Muscle layer of colon (tissue), 2 donors: ENCODE measurements at regions not wholly inside any gene's neighbourhood (a gene's known extent, or its start where the extent isn't known, plus 50 kb on each side); places are given as distances from the start of the nearest gene placed in this dataset.
"Not testable (repeated sequence)": the region's sequence is repeated elsewhere in the genome, so short reads cannot be mapped to it uniquely, and the experiment has no call there.

Experiments
- H3K27ac ChIP-seq: one replicate; pipeline ENCODE4 v1.7.0; 2013; ENCODE audit warnings: low read depth, mild to moderate bottlenecking, low read length, moderate library complexity
- H3K27me3 ChIP-seq, 2 donors: one replicate each; pipeline ENCODE4 v1.7.0; 2013; ENCODE audit warnings: low read length in 2 of 2, mild to moderate bottlenecking in 2 of 2; ENCODE audit not compliant: insufficient read depth in 2 of 2, control insufficient read depth in 1 of 2
- H3K36me3 ChIP-seq: one replicate; pipeline ENCODE4 v1.7.0; 2013; ENCODE audit warnings: mild to moderate bottlenecking, low read length; ENCODE audit not compliant: insufficient read depth
- H3K4me1 ChIP-seq: one replicate; pipeline ENCODE4 v1.7.0; 2013; ENCODE audit warnings: mild to moderate bottlenecking, low read length; ENCODE audit not compliant: insufficient read depth
- H3K4me3 ChIP-seq, 2 donors: one replicate each; pipeline ENCODE4 v1.7.0; 2013; ENCODE audit warnings: low read length in 2 of 2, low read depth in 1 of 2, mild to moderate bottlenecking in 1 of 2, moderate library complexity in 1 of 2
- H3K9ac ChIP-seq: one replicate; pipeline ENCODE4 v1.7.0; 2013; ENCODE audit warnings: low read length
- H3K9me3 ChIP-seq: one replicate; pipeline ENCODE4 v1.7.0; 2013; ENCODE audit warnings: mild to moderate bottlenecking, low read length
- donor health status: abdominal sarcoma.
- donor health status: Adenocarcinoma of cecum.

- no peak overlapping the region for H3K9ac ChIP-seq
- H3K4me3 ChIP-seq: no peak overlapping the region
- no peaks in the 10 kb centered on the region for H3K36me3 ChIP-seq
- no peaks in the 10 kb centered on the region for H3K27me3 ChIP-seq
- H3K9me3 ChIP-seq: no peaks in the 10 kb centered on the region
- no peak overlapping the region for H3K27ac ChIP-seq
- no peaks in the 10 kb centered on the region for H3K4me1 ChIP-seq
Measured at GRCh38 chr2:236351966-236352525, 87.8 kb upstream of the ASB18 start.

- Histone ChIP-seq H3K9me3 (no peaks in the 10 kb centered on the region), H3K4me1 (no peaks in the 10 kb centered on the region), H3K9ac (no peak overlapping the region), H3K36me3 (no peaks in the 10 kb centered on the region), H3K27me3 (no peaks in the 10 kb centered on the region), H3K27ac (no peak overlapping the region), H3K4me3 (no peak overlapping the region)
Measured at GRCh38 chr2:236352761-236353593, 88.8 kb upstream of the ASB18 start.

- Histone ChIP-seq H3K4me3 (no peak overlapping the region), H3K4me1 (no peaks in the 10 kb centered on the region), H3K36me3 (no peaks in the 10 kb centered on the region), H3K9ac (no peak overlapping the region), H3K27ac (no peak overlapping the region), H3K9me3 (no peaks in the 10 kb centered on the region), H3K27me3 (no peaks in the 10 kb centered on the region)
Measured at GRCh38 chr2:236353594-236353942, 89.4 kb upstream of the ASB18 start.

DNA sequence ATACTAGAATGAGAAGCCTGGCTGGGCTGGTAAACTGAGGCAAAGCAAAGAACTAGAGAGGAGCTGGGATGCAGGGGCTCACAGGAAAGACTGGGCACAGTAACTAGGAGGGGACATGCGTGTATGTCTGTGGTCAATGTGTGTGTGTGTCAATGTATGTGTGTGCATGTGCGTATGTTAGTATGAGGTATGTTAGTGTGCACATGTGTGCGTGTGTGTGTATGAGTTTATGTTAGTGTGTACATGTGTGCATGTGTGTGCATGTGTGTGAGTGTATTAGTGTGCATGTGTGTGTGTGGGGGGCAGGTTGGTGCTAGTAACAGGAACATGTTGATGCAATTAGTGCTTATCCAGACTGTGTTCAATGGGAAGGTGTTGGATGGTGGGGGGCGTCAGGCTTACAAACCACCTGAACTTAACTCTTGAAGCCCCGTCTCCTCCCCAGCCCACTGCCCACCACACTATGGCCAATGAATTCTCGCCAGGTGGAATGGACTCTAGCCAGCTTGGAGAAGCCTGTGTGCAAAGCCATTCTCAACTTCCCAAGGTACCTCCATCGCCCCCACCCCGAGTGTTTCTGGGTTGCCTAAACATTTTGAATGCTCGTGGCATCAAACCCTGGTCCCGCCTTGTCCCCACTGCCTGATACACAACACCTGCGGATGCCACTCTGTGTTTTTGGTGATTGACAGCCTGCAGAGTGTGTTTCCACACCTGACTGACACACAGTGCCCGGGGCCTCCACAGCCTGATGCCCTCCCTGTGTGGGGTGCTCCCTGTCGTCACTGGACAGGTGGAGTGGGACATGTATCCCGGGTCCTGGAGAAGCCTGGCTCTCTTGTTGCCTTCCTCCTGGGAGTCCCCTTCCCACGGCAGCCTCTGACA is 90.1 kb upstream of the ASB18 start:
- no peaks in the 10 kb centered on the region for H3K9me3 ChIP-seq
- no peaks in the 10 kb centered on the region for H3K4me1 ChIP-seq
- no peak overlapping the region for H3K27ac ChIP-seq
- H3K36me3 ChIP-seq: no peaks in the 10 kb centered on the region
- H3K9ac ChIP-seq: no peak overlapping the region
- H3K27me3 ChIP-seq: no peaks in the 10 kb centered on the region
- H3K4me3 ChIP-seq: no peak overlapping the region

DNA sequence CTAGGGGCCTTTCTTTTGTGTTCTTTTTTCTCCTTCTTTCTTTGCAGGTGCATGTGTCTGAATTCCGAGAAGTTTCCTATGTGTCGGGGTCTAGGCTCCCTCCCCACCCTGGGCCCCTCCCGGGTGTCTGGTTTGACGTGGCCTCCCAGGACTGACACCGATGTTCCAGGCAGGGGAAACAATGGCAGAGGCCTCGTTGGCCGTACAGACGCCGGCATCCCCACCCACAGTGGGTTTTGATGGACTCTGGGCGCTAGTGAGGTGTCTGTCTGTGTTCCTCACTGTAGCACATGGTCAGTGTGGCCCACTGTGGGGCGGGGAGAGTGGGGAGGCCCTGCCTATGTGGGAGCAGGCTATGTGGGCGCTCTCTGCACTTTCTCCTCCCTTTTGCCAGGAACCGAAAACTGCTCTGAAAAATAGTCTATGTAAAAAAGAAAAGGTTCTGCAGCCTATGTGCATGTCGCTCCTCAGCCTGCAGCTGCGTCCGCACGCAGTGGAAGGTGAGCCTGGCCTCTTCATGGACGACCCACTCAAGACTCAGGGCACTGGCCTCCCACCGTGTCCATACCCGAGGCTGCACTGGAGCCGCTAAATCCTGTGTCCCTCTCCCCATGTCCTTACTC is 90.9 kb upstream of the ASB18 start:
- H3K27me3 ChIP-seq: no peaks in the 10 kb centered on the region
- H3K9me3 ChIP-seq: no peaks in the 10 kb centered on the region
- no peak overlapping the region for H3K4me3 ChIP-seq
- no peak overlapping the region for H3K27ac ChIP-seq
- no peak overlapping the region for H3K9ac ChIP-seq
- H3K36me3 ChIP-seq: no peaks in the 10 kb centered on the region
- peaks cover 3% of the 10 kb centered on the region for H3K4me1 ChIP-seq

DNA sequence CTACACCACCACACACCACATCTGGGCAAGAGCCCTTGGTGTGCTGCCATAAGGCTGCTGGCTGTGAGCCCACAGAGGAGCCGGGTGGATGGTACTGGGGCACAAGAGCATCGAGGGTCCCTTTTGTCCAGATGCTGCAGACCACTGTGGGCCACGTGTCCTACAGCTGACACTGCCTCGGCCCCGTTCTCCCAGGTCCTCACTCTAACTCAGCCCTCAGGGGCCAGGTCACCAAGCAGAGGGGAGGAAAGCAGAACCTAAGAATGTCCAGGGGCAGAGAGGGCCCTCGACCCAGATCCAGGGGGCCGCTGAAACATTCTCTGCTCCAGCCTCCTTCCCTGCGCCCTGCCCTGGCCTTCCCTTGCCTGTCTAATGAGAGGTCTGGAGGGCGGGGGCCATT is 91.7 kb upstream of the ASB18 start:
- Histone ChIP-seq H3K4me3 (no peak overlapping the region), H3K36me3 (no peaks in the 10 kb centered on the region), H3K9me3 (no peaks in the 10 kb centered on the region), H3K27ac (no peak overlapping the region), H3K27me3 (no peaks in the 10 kb centered on the region), H3K9ac (no peak overlapping the region), H3K4me1 (peaks cover 10% of the 10 kb centered on the region)

- H3K27ac ChIP-seq, H3K36me3 ChIP-seq, H3K4me3 ChIP-seq, H3K9me3 ChIP-seq, H3K27me3 ChIP-seq, H3K9ac ChIP-seq: not testable (repeated sequence)
- H3K4me1 ChIP-seq: peaks cover 10% of the 10 kb centered on the region
Measured at GRCh38 chr2:236356321-236356720, 92.1 kb upstream of the ASB18 start.

DNA sequence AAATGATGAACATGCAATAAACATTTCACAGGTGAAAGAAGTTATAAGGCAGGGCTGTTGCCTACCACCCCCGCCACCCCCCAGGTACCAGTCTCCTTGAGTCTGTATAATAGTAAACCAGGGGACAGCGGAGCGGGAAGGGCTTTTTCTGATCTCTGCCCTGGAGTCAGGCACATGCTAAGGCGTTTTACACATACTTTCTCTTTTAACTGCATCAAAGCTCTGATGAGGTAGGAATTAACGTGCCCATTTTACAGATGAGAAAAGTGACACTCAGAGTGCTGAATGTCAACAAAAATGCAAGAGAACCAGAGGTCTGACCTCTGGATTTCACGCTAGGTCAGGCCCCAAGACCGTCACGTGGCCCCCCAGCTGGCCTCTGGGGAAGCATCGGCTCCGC is 94.3 kb upstream of the ASB18 start:
- H3K27ac ChIP-seq, H3K27me3 ChIP-seq, H3K4me3 ChIP-seq, H3K9me3 ChIP-seq, H3K9ac ChIP-seq, H3K36me3 ChIP-seq: not testable (repeated sequence)
- H3K4me1 ChIP-seq: peaks cover 10% of the 10 kb centered on the region

- Histone ChIP-seq H3K9me3 (no peaks in the 10 kb centered on the region), H3K27ac (no peak overlapping the region), H3K4me1 (peaks cover 10% of the 10 kb centered on the region), H3K36me3 (no peaks in the 10 kb centered on the region), H3K9ac (no peak overlapping the region), H3K27me3 (no peaks in the 10 kb centered on the region), H3K4me3 (no peak overlapping the region)
Measured at GRCh38 chr2:236359426-236360045, 95.3 kb upstream of the ASB18 start.

GRCh38 chr2:236360496-236360895 is 96.3 kb upstream of the ASB18 start:
- Histone ChIP-seq H3K27ac (no peak overlapping the region), H3K4me1 (peaks cover 10% of the 10 kb centered on the region), H3K9ac (no peak overlapping the region), H3K9me3 (no peaks in the 10 kb centered on the region), H3K27me3 (no peaks in the 10 kb centered on the region), H3K4me3 (no peak overlapping the region), H3K36me3 (no peaks in the 10 kb centered on the region)

GRCh38 chr2:236363711-236364277 is 99.6 kb upstream of the ASB18 start:
- H3K27me3 ChIP-seq: no peaks in the 10 kb centered on the region
- H3K36me3 ChIP-seq: no peaks in the 10 kb centered on the region
- H3K4me3 ChIP-seq: no peak overlapping the region
- H3K27ac ChIP-seq: no peak overlapping the region
- H3K9ac ChIP-seq: no peak overlapping the region
- peaks cover 16% of the 10 kb centered on the region for H3K4me1 ChIP-seq
- H3K9me3 ChIP-seq: no peaks in the 10 kb centered on the region
